ENCODE measurements at regions not wholly inside any gene's neighbourhood (a gene's known extent, or its start where the extent isn't known, plus 50 kb on each side); places are given as distances from the start of the nearest gene placed in this dataset.
A peak's percentile ranks its signal among the peaks of the same experiment; 100 is the strongest.

DNA sequence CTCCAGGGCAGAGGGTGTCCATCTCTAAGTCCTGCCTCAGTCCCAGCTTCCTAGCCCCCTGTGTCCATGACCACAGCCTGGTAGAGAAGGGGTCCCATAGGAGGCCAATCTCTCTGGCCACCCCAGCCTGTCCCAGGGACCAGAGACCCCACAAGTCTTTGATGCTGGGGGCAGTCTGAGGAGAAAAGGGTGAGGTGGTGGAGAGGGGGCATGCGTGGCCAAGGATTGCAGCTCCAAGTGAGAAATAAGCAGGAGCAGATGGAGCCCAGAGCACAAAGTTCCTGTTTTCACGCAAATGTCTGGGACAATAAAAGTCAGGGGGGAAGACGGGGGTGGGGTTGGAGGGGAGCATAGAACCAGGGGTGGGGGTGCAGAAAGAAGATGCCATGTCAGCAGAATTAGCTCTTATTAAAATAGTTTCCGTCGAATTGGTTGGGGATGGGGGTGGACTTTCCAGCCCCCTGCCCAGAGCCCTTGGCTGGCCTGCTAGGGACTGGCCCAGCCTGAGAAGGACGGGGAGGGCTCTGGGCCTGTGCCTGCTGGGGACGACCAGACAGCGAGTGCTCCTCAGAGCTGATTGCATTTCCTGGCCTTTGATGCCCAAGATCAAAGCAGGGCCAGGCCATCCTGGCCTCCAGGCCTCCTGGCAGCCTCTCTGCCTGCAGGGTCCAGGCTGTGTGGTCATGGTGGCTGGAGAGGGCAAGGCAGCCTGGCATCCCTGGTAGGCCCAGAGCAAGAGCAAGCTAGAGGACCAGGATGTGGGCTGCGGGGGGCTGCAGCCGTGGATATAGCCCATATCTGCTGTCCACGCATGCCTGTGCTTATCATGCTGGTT, 337.1 kb downstream of the DYSF start:
- DNase-seq: no peak

DNA sequence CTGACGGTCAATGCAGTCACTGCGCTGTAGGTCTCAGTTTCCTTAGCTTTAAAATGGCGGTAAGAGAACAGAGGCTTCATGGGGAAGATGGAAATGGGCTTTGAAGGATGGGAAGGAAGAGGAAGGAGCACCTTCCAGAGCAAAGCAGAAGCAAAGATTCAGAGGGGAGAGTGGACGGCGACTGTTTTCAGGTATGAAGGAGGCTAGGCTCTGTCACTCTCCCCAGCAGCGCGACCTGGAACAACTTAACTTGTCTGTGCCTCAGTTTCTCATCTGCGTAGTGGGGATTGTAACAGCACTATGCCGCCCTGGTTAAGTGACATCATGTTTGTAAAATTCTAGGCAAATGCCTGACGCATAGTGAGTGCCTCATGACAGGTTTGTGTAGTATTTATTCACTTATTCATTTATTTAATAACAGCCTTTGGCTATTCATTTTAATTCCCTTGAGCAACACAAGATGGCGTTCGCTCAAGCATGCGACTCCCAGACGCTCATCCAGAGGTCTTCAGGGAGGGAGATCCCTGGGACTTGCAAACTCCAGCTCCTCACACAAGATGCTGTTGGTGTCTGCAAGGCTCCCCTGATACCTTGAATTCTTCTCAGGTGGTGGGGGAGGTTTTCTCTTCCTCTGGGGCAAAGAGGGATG, 336.3 kb downstream of the DYSF start:
- DNase-seq: peak; percentile 70

DNA sequence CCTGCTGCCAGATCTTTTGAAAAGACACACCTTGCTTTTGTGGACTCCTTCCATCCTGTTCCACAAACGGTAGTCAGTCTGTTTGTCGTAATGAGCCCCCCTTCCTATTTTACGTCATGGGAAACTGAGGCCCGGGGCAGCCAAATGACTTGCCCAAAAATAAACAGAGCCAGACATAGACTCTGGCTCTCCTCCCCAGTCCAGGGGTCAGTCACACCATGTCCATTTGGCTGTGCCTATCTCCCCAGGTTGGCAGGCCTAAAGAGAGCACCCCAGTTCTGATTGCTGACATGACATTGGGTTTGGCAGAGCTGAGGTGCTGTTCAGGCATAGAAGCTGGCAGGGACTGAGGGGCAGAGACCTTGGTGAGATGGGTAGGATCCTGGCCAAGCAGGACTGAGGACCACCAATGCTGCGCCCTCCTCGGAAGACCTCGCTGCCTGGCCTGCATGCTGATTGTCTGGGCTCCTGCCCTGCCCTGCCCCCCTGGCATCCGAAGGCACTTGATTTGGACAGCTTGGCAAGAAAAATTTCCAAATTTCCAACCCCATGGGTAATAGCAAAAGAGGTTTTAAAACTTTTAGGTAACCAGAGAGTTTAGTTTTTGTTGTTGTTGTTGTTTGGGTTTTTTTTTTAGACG, 335.4 kb downstream of the DYSF start:
- DNase-seq: no peak

DNA sequence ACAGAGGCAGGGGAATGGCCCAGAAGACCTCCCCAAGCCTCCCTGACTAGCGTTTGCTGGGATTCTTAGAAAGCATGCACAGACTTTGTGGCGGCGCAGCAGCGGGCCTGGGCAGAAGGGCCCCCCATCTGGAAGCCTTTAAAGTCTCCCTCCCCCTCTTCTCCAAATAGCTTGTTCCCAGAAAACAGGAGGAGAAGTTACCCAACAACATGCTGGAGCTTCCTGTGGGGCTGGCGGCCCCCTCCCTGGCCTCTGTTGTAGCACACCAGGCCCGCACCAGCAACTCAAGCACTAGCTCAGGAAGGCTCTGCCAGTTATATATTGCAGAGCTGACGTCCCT, 334.8 kb downstream of the DYSF start:
- DNase-seq: peak; percentile 75

DNA sequence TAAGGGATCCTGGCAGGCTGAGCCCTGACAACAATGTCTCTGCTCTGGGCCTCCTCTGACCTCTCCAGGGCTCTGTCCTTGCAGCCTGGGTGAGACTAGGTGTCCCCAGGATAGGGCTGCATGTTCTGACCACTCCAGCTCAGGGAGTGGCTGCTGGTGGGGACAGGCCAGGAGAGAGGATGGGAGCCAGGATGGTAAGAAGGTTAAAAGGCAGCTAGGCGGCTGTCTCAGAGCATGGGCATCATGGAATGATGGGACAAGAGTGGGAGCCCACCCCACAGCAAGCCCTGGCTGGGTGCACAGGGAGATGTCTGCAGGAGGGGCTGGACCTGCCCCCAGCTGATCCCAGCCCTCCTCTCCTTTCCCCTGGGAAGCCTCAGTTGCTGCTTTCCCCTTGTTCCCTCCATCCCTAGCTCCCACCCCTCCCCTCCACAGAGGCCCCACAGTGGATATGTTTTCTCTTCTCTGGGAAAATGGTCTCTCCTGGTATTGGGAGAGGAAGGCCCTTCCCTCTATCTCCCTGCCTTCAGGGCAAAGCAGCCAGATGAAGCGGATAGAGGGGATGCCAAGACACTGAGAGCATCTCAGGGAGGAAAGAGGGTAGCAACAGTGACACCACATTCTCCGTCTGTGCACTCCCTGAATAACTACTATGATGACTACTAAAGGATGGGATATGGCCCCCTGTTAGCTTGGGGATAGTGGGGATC, 334.3 kb downstream of the DYSF start:
- DNase-seq: peak; percentile 69

DNA sequence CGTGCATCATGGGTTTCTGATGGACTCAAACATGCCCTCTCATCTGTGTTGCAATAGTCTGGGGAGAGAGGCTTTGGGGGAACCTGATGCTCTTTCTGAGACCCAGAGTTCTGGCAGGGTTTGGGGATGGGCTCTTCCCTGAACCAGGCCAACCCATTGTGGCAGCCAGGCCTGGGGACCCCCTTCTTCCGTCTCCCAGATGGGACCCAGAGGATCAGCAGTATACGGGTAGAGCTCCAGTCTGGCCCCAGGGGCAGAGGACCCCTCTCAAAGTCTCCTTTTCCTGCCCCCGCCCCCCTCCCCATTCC, 333.7 kb downstream of the DYSF start:
- no peak for DNase-seq

DNA sequence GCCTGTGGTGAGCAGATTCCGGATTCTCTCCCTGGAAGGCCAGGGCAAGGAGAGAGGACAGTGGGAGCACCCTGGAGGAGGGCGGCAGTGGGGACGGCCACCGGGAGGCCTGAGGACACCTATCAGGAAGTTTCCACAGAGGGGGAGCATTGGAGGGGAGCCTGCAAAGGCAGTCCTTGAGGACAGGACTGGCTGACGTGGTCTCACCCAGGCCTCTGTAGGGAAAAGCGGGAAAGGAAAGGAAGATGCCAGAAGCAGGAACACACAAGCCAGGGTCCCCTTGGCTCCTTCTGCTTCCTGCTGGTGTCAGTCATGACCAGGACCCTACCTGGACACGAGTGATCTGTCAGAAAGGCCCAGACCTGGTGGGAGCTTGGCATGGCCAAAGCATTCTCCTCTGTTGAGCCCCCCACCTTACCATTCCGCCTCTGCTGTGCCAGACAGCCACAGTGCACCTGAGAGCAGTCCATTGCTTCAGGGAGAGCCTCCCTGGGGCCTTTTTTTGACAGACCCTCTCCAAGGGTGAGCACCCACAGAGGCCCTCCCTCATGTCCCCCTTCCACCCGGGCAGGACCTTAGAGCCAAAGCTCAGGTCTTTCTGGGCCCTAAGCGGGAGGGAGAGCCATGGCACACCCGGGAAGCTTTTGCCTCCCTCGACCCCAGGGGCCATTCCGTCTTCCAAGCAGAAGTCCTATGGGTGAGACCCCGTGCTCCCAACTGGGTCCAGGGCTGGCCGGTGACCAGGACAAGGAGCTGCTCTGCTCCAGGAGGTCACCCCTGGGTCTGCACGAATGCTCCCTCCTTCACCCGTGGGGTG, 333.1 kb downstream of the DYSF start:
- DNase-seq: no peak

DNA sequence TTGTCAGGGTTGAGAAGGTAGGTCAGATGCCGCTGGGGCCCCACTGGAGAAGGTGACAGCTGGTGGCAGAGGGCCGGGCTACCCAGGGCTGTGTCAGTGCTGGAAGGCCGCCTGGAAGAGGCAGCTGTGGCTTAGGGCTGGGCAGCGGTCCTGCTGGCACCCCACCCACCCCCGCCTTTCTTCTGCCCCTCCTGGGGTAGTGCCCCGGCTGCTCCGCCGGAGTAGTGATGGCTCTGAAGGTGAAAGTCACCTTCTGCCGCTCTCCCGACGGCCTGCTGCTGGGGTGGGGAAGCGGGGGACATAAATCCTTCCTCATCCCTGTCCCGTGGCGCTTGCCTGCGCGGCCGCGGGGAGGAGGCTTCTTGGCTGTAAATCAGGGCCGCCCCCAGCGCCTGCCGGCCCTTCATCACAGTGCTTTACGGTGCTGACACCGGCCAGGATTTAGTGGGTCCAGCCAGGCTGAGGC, 332.2 kb downstream of the DYSF start:
- DNase-seq: no peak

DNA sequence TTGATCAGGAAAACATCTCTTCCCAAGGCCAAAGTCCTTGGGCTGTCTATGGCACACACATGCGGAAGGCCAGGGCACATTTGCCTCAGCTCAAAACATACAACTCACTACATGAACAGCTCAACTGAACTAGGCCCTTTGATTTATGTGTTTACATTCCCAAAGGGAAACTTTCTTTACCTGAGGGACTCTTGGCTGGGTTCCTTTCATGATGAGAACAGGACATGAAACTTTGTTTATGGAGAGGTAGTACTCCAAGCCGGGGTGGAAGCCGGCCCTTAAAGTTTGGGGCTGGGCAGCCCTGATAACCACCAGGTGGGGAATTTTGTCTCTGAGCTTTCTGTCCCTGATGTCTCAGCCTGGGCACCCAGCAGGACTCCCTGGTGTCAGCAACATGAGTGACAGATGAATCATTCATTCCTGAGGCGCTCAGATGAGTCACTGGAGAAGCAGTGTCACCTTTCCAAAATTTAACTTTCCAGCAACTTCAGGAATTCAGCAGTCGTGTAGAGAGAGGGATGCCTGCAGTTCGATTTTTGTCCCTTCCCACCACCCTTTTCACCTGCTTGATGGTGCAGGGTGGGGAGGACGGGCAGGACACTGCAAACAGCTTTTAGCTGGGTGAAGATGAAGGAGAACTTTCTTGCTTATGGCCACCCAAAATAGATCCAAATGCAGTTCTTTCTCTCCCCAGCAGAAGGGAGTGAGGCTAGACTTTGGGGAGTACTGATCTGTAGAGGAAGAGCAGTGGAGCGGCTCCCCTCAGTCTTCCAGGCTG, 331.6 kb downstream of the DYSF start:
- DNase-seq: peak; percentile 74

DNA sequence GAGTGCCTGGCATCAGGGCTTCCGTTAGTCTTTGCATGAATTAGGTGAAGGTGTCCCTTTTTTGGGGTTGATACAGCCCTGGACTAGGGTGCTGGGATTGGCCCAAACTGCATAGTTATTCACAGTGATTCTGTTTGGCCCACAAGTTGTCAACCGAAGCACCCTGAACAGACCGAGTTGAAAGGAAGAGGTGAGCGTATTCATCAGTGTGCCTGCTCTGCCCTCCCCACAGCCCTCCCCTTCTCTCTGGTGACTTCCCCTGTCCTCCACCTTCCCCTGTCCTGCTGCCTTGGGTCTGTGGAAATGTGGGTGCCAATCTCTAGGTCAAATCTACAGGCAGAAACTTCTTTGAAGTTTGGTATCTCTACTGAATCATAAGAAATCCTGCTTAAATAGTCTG, 330.5 kb downstream of the DYSF start:
- DNase-seq: no peak

DNA sequence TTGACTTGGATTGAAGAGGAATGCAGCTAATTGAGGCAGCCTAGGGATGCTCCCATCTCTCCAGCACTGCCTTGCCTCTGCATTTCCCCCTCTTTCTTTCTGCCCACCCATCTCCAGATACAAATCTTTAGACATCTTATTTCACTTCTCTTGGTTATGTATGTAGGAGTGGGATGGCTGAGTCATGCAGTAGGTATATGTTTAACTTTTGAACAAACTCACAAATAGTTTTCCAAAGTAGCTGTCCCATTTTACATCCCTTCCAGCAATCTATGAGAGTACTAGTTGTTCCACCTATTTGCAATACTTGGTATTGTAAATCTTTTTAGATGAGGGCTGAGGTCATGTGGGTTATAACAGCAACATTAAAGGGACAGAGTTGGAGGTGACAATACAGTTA, 329.9 kb downstream of the DYSF start:
- peak; percentile 56 for DNase-seq

DNA sequence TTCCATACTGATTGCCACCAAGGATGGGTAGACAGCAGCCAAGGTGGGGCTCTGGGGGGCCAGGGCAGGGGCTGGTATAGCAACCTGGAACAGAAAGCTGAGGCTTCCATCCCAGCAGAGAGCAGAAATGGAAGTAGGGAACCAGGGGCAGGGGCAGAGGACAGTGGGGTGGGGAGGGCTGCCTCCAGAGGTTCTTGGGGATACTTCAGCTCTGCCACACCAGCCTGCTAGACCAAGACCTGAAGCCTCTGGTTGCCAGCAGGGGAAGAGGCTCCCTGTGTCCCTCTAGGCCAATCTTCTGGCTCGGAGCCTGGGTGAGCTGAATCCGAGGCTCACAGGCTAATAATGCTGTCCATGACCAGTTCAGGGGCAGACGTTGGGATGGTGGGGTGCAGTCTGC, 329.0 kb downstream of the DYSF start:
- DNase-seq: no peak

DNA sequence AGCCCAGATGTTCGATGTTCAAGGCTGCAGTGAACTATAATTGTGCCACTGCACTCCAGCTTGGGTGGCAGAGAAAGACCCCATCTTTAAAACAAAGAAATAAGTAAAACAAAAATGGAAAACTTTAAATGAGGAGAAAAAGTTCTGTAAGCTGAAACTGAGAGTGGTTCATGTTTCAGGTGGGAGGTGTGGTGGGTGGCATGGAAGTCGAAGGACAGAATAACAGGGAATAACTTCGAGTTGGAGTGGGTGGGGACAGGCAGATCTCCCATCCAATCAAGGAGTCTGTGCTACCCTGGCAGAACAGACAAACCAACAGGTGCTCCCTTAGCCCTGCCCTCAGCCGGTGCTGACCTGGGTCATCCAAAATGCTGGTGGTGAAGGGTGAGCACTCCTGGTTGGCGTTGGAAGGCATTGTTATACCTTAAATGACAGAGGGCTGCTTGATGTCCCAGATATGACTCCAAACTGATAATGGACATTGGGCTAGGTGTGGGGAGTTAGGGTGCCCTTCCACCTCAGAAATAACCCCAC, 328.4 kb downstream of the DYSF start:
- DNase-seq: no peak

DNA sequence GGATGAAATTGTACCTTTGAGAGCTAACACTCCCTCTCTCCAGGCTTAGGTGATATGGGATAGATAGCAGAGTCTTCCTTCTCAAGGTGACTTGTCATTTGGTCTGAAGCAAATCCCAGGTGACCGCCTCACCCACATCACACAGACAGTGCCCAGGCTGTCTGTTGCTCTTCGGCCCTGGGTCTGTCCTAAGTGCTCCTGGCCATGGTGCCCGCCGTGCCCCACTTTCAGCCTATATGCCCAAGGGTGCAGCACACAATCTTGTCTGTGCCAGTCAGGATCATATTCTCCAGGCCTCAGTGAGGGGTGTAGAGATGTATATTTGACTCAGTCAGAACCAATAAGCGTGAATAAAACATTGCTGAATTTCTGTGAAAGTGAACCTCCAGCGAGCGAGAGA, 326.8 kb downstream of the DYSF start:
- no peak for DNase-seq

DNA sequence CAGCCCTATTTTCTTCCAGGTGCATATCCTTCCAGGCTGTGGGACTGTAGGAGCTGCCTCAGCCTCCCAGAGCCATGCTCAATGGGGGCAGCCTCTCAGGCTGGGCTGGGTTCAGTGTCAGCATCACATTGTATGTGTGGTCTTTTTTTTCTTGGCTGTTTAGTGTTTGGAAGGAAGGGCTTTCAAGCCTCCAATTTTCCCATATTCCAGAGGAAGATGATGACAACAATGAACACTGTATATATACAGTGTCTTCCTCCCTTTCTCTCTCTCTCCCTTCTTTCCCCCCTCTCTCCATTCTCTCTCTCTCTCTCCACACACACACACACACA, 326.4 kb downstream of the DYSF start:
- DNase-seq: no peak

DNA sequence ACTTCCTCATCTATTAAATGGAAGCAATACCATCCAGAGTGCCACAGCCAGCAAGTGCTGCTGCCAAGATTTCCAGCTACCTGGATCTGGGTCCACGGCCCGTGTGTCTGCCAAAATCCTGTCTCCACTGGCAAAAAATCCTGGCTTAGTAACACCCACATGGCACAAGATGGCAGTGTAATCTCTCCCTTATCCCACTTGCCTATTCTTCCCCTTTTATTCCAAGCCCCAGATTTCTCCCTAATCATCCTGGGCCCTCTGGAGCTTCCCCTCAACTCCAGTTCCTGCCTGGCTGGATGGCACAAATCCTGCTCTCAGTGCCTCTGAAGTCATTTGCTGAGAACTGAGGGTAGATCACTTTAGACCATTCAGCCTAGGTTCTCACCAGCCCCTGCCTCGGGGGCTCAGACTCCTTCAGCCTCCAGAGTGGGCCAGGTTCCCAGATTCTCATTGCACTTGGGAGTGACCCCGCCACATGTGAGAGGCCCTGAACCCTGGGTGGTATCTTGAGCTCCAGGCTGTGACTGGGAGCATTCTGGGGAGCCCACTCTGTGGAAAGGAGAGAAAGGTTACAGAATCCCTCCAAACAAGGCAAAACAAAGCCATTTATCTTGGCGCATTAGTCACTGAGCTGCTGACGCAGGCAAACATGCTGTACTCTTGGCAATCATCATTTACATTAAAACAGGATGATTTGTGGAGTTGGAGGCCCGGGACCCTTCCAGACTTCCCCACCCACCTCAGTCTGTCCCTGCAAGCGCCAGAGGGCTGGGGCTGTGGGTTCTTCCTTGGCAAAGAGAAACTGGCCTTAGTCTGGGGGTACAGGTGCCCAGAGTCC, 325.8 kb downstream of the DYSF start:
- peak; percentile 59 for DNase-seq

DNA sequence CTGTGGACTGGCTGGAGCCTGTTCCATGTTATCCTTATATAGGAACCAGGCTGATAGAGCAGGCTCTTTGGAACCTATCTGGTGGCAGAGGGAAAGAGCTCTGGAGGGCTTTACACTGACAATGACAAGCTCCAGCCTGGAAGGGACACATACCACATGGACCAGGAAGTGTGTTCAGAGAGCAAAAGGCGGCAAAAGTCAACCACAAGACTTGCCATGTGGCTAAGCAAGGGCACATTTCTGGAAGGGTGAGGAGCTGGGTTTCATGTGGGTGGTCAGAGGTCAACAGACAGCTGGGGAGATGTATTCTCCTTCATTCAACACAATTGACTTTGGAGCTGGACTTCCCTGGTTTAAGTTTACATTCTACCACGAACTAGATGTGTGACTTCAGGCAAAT, 325.2 kb downstream of the DYSF start:
- DNase-seq: no peak

DNA sequence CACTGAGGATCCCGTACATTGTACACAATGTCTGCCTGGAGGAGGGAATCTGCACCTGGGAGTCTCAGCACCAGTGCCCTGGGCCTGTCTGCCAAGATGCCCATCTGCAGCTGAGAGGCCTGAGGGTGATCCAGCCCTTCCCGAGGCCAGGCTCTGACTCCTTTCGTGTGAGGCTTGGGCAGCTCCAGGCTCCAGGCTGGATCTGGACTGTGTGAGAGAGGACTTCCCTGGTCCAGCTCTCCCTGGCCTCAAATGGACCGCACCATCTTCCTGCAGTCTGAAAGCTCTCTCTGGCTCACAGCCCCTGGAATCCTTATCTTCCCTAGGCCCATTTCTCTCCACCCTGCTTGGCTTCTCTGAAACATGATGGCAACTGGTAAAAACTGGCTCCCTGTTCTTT, 324.6 kb downstream of the DYSF start:
- DNase-seq: no peak

DNA sequence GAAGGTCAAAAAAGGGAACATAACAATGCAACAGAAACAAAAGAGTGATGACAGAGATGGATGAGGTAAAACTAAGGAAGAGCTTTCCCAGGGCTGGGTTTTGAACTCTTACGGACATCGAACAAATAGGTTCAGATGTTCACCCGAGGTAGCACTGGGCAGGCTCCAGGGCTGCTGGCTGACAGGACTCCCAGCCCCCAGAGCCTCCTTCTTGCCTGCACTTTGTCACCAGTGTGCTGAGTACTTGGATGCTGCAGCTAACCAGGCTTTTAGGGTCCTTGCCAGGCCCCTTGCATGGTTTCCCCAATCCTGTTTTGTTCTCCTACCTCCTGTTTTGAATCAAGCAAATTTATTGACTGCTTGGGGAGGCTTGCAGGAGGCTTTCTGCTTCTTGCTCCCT, 322.9 kb downstream of the DYSF start:
- DNase-seq: no peak

DNA sequence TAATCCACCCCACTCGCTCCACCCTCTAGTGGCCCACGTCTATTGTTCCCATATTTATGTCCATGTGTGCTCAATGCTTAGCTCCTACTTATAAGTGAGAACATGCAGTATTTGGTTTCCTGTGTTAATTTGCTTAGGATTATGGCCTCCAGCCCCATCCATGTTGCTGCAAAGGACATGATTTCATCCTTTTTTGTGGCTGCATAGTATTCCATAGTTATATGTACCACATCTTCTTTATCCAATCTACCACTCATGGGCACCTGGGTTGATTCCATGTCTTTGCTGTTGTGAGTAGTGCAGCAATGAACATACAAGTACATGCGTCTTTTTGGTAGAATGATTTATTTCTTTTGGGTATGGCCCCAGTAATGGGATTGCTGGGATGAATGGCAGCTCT, 319.9 kb downstream of the DYSF start:
- DNase-seq: no peak

All from fibroblast of skin of scalp (primary cell).